Sigmoid colon (tissue), 6 donors: ENCODE measurements at regions not wholly inside any gene's neighbourhood (a gene's known extent, or its start where the extent isn't known, plus 50 kb on each side); places are given as distances from the start of the nearest gene placed in this dataset.

Source experiments
- DNase-seq: peaks from one replicate; pipeline ENCODE4 v3.0.0-alpha.2; 2019
- H3K27ac ChIP-seq, 4 donors: fragments of 200-600 bp; sonication (generic); one replicate each; pipeline ENCODE4 v1.5.1; 2016 to 2019; ENCODE audit warnings: mild to moderate bottlenecking in 1 of 4
- H3K27me3 ChIP-seq, 3 donors: fragments of 200-600 bp; sonication (generic); one replicate each; pipeline ENCODE4 v1.5.1; 2019; ENCODE audit warnings: mild to moderate bottlenecking in 1 of 3
- H3K36me3 ChIP-seq, 4 donors: fragments of 200-600 bp; sonication (generic); one replicate each; pipeline ENCODE4 v1.5.1; 2016 to 2019
- H3K4me1 ChIP-seq, 4 donors: fragments of 200-600 bp; sonication (generic); one replicate each; pipeline ENCODE4 v1.5.1; 2017 to 2019
- H3K4me3 ChIP-seq, 4 donors: fragments of 200-600 bp; sonication (generic); one replicate each; pipeline ENCODE4 v1.5.1; 2017 to 2019; ENCODE audit warnings: mild to moderate bottlenecking in 2 of 4, moderate library complexity in 1 of 4
- H3K9me3 ChIP-seq, 4 donors: fragments of 200-600 bp in 3 of 4; sonication (generic) in 3 of 4; one replicate each; pipeline versions ENCODE4 v1.5.1 to v1.6.1; 2013 to 2019
- CTCF ChIP-seq, 4 experiments: fragments of 450-650 bp in 3 of 4; fragments of 200-600 bp in 1 of 4; IDR thresholded peaks; one replicate each; pipeline ENCODE4 v1.5.1; 2016 to 2019; ENCODE audit warnings: antibody characterized with exemption in 4 of 4, mild to moderate bottlenecking in 3 of 4, moderate library complexity in 2 of 4
- EP300 ChIP-seq, 4 donors: sonication (generic); formaldehyde crosslinking; IDR thresholded peaks; one replicate each; pipeline ENCODE4 v1.6.1; 2017; ENCODE audit warnings: antibody characterized with exemption in 4 of 4
- POLR2A ChIP-seq, 2 donors: fragments of 450-650 bp; IDR thresholded peaks; one replicate each; pipeline ENCODE4 v1.6.1; 2016; ENCODE audit warnings: antibody characterized with exemption in 2 of 2, mild to moderate bottlenecking in 2 of 2, moderate library complexity in 2 of 2
- POLR2AphosphoS5 ChIP-seq, 4 donors: sonication (generic); formaldehyde crosslinking; IDR thresholded peaks; one replicate each; pipeline ENCODE4 v1.6.1; 2017; ENCODE audit warnings: antibody characterized with exemption in 4 of 4
- WGBS, 2 donors: extraction: QIAGEN DNeasy Blood & Tissue Kit; methylation state at CpG; one replicate each; pipeline ENCODE4 v1.1.7; 2013; 5-methylcytosine and 5-hydroxymethylcytosine counted together
- intact Hi-C: fragments of 100-400 bp; cut with DNase I; formaldehyde crosslinking; loops from one replicate; pipeline ENCODE4 v1.15.1; 2023
- donor health status: healthy with polysubstance abuse.
- donor health status: healthy.

- intact Hi-C loops: no loop called here
- no peaks in the 10 kb centered on the region for H3K9me3 ChIP-seq
- no peak for TF ChIP-seq POLR2A (IDR thresholded peaks at IDR 0.05)
- TF ChIP-seq EP300 (IDR thresholded peaks at IDR 0.05): no peak
- no peak for TF ChIP-seq POLR2AphosphoS5 (IDR thresholded peaks at IDR 0.05)
- TF ChIP-seq CTCF (IDR thresholded peaks at IDR 0.05): no peak
- no peaks in the 10 kb centered on the region for H3K36me3 ChIP-seq
- H3K27ac ChIP-seq: no peak overlapping the region
- no peak overlapping the region for H3K4me3 ChIP-seq
- H3K4me1 ChIP-seq: no peaks in the 10 kb centered on the region
- DNase-seq: no peak
- H3K27me3 ChIP-seq: no peaks in the 10 kb centered on the region
- whole genome bisulfite sequencing, 2 donors: 56 to 57% methylated on average over 4 of the region's 4 CpGs
These were observed 106.7 kb downstream of the FAM174A start for GRCh38 chr5:100641833-100642232.

- intact Hi-C loops: no loop called here
- TF ChIP-seq CTCF (IDR thresholded peaks at IDR 0.05) (no peak), POLR2A (IDR thresholded peaks at IDR 0.05) (no peak), POLR2AphosphoS5 (IDR thresholded peaks at IDR 0.05) (no peak), EP300 (IDR thresholded peaks at IDR 0.05) (no peak)
- no peaks in the 10 kb centered on the region for H3K27me3 ChIP-seq
- DNase-seq: no peak
- no peaks in the 10 kb centered on the region for H3K36me3 ChIP-seq
- no peak overlapping the region for H3K27ac ChIP-seq
- H3K4me3 ChIP-seq: no peak overlapping the region
- no peaks in the 10 kb centered on the region for H3K9me3 ChIP-seq
- peaks cover 0 to 10% (median 4%) of the 10 kb centered on the region in 4 donors for H3K4me1 ChIP-seq
- 94 to 96% methylated on average over 2 of the region's 2 CpGs for WGBS, 2 donors
These were observed 108.3 kb downstream of the FAM174A start for GRCh38 chr5:100643473-100643872.

- no peak for TF ChIP-seq EP300 (IDR thresholded peaks at IDR 0.05)
- no peak for TF ChIP-seq POLR2AphosphoS5 (IDR thresholded peaks at IDR 0.05)
- no peak for TF ChIP-seq CTCF (IDR thresholded peaks at IDR 0.05)
- no peak for TF ChIP-seq POLR2A (IDR thresholded peaks at IDR 0.05)
- Histone ChIP-seq H3K9me3 (no peaks in the 10 kb centered on the region), H3K27ac (no peak overlapping the region), H3K36me3 (no peaks in the 10 kb centered on the region), H3K4me1 (peaks cover 0 to 10% (median 4%) of the 10 kb centered on the region in 4 donors), H3K4me3 (no peak overlapping the region), H3K27me3 (no peaks in the 10 kb centered on the region)
- DNase-seq: no peak
- WGBS, 2 donors: 28 to 74% methylated on average over 2 of the region's 2 CpGs
- intact Hi-C loops: no loop called here
These were observed 109.0 kb downstream of the FAM174A start for GRCh38 chr5:100644185-100644584.

- H3K9me3 ChIP-seq: no peaks in the 10 kb centered on the region
- no peak overlapping the region for H3K27ac ChIP-seq
- H3K4me1 ChIP-seq: peaks cover 0 to 10% (median 4%) of the 10 kb centered on the region in 4 donors
- H3K36me3 ChIP-seq: no peaks in the 10 kb centered on the region
- H3K4me3 ChIP-seq: no peak overlapping the region
- no peaks in the 10 kb centered on the region for H3K27me3 ChIP-seq
- no peak for DNase-seq
- intact Hi-C loops: no loop called here
- TF ChIP-seq CTCF (IDR thresholded peaks at IDR 0.05): no peak
- TF ChIP-seq POLR2AphosphoS5 (IDR thresholded peaks at IDR 0.05): no peak
- TF ChIP-seq EP300 (IDR thresholded peaks at IDR 0.05): no peak
- no peak for TF ChIP-seq POLR2A (IDR thresholded peaks at IDR 0.05)
- WGBS, 2 donors: 62 to 81% methylated on average over 3 of the region's 3 CpGs
These were observed 109.6 kb downstream of the FAM174A start for GRCh38 chr5:100644776-100645175.

GRCh38 chr5:100646011-100646410 lies 110.8 kb downstream of the FAM174A start:
- intact Hi-C loops: no loop called here
- no peak overlapping the region for H3K4me3 ChIP-seq
- TF ChIP-seq CTCF (IDR thresholded peaks at IDR 0.05): no peak
- no peak overlapping the region for H3K27ac ChIP-seq
- DNase-seq: no peak
- no peaks in the 10 kb centered on the region for H3K9me3 ChIP-seq
- H3K36me3 ChIP-seq: no peaks in the 10 kb centered on the region
- 79 to 91% methylated on average over 3 of the region's 3 CpGs for WGBS, 2 donors
- peaks cover 0 to 10% (median 4%) of the 10 kb centered on the region in 4 donors for H3K4me1 ChIP-seq
- no peaks in the 10 kb centered on the region for H3K27me3 ChIP-seq
